ENCODE measurements at regions not wholly inside any gene's neighbourhood (a gene's known extent, or its start where the extent isn't known, plus 50 kb on each side); places are given as distances from the start of the nearest gene placed in this dataset.

- Histone ChIP-seq H3K27me3 (no peaks in the 10 kb centered on the region), H3K4me1 (no peaks in the 10 kb centered on the region), H3K36me3 (no peaks in the 10 kb centered on the region), H3K27ac (no peak overlapping the region), H3K4me3 (no peak overlapping the region), H3K9me3 (no peaks in the 10 kb centered on the region)
- DNase-seq: no peak
- TF ChIP-seq CTCF (IDR thresholded peaks at IDR 0.05) (no peak), POLR2AphosphoS5 (IDR thresholded peaks at IDR 0.05) (no peak), POLR2A (IDR thresholded peaks at IDR 0.05) (no peak), EP300 (IDR thresholded peaks at IDR 0.05) (no peak)
- intact Hi-C loops (cut with DNase I; ENCODE audit: low total_unique reads): no loop called here
- WGBS, 5 donors: 93 to 96% (median 95%) methylated on average over 18 of the region's 18 CpGs
These were observed 587.3 kb upstream of the ID2 start for GRCh38 chr2:8094526-8094925.

- intact Hi-C loops (cut with DNase I; ENCODE audit: low total_unique reads): no loop called here
These were observed 585.9 kb upstream of the ID2 start for GRCh38 chr2:8095978-8096377.

DNA sequence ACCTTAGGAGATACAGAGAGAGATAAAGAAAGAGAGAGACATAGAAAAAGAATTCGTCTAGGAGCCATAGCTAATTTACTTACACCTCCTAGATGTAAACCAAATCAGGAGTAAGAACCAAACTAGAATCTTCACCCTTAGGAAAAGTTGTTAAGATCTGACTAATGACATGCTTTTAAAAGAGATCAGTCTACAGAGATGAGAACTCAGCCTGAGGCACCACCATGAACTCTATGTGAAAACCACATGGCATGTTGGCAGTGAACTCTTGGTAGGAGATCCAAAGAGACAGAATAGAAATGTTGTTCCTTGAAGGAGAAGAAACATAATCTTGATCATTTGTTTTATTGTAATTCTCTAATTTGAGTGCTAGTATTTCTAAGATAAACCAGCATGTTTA lies 585.4 kb upstream of the ID2 start:
- Histone ChIP-seq H3K4me3 (no peak overlapping the region), H3K9me3 (no peaks in the 10 kb centered on the region), H3K4me1 (no peaks in the 10 kb centered on the region), H3K36me3 (no peaks in the 10 kb centered on the region), H3K27me3 (no peaks in the 10 kb centered on the region), H3K27ac (no peak overlapping the region)
- TF ChIP-seq CTCF (IDR thresholded peaks at IDR 0.05) (no peak), POLR2AphosphoS5 (IDR thresholded peaks at IDR 0.05) (no peak), POLR2A (IDR thresholded peaks at IDR 0.05) (no peak), EP300 (IDR thresholded peaks at IDR 0.05) (no peak)
- 84 to 95% (median 90%) methylated on average over 1 of the region's 1 CpG for WGBS, 5 donors
- DNase-seq: no peak
- intact Hi-C loops (cut with DNase I; ENCODE audit: low total_unique reads): no loop called here

More at GRCh38 chr2:8095978-8096377, 585.9 kb upstream of the ID2 start:
- Histone ChIP-seq H3K9me3 (no peaks in the 10 kb centered on the region), H3K27ac (no peak overlapping the region), H3K4me1 (no peaks in the 10 kb centered on the region), H3K27me3 (no peaks in the 10 kb centered on the region), H3K36me3 (no peaks in the 10 kb centered on the region), H3K4me3 (no peak overlapping the region)
- WGBS, 5 donors: 92 to 98% (median 96%) methylated on average over 4 of the region's 4 CpGs
- no peak for TF ChIP-seq EP300 (IDR thresholded peaks at IDR 0.05)
- no peak for TF ChIP-seq POLR2A (IDR thresholded peaks at IDR 0.05)
- no peak for TF ChIP-seq POLR2AphosphoS5 (IDR thresholded peaks at IDR 0.05)
- TF ChIP-seq CTCF (IDR thresholded peaks at IDR 0.05): no peak
- no peak for DNase-seq

DNA sequence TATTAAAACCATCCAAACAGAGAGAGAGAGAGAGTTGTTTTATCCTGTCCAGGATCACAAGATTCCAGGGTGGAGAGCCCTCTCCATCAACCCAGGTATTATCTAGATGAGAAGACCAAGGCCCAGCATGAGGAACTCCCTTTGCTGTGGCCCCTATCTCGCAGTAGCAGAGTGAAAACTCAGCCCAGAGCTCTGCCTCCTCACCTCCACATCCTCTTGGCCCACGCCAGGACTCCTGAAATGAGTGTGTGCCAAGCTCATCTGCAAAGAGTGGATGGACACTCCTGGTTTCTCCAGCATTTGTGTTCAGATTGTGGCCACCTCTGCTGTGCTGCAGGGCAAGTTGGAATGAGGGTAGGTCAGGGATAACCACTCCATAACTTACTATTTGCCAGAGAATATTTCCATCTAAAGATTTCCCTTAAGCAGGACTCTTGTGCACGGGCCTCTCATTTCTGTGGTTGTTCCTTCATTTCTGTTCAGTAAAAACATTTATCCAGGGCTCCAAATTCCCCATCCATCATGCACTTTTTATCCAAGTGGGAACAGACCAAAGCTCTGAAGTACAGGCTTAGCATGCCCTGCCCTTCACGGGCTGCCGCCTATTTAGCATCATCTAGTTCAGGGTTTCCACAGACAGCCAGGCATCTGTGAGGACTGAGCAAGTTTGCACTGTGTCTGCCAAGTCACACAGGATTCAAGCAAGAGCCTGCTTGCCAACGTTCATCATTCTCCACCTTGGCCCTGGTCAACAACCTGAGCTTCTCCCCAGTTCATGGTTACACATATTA lies 583.2 kb upstream of the ID2 start:
- H3K4me1 ChIP-seq: peaks cover 3 to 13% (median 8%) of the 10 kb centered on the region in 4 donors
- intact Hi-C loops (cut with DNase I; ENCODE audit: low total_unique reads): no loop called here
- no peaks in the 10 kb centered on the region for H3K27me3 ChIP-seq
- no peak for DNase-seq
- no peaks in the 10 kb centered on the region for H3K36me3 ChIP-seq
- H3K27ac ChIP-seq: no peak overlapping the region
- H3K9me3 ChIP-seq: no peaks in the 10 kb centered on the region
- WGBS, 5 donors: 67 to 84% (median 70%) methylated on average over 6 of the region's 6 CpGs
- TF ChIP-seq CTCF (IDR thresholded peaks at IDR 0.05): no peak
- TF ChIP-seq EP300 (IDR thresholded peaks at IDR 0.05): no peak
- TF ChIP-seq POLR2AphosphoS5 (IDR thresholded peaks at IDR 0.05): no peak
- TF ChIP-seq POLR2A (IDR thresholded peaks at IDR 0.05): no peak
- no peak overlapping the region for H3K4me3 ChIP-seq
